SK-N-SH treated with all-trans-retinoic acid at 6 μM for 48 hours (cell line): ENCODE measurements at regions not wholly inside any gene's neighbourhood (a gene's known extent, or its start where the extent isn't known, plus 50 kb on each side); places are given as distances from the start of the nearest gene placed in this dataset.

Experiments
- BACH2 ChIP-seq: fragments of 250-450 bp; sonication (Bioruptor Pico); IDR thresholded peaks from 2 replicates; pipeline ENCODE4 v1.9.0; 2021; ENCODE audit warnings: mild to moderate bottlenecking, borderline replicate concordance
- ZFP3 ChIP-seq: fragments of 250-450 bp; sonication (Bioruptor Pico); IDR thresholded peaks from 2 replicates; pipeline ENCODE4 v1.5.0; 2020; ENCODE audit warnings: mild to moderate bottlenecking, moderate library complexity
- TF ChIP-seq, protein P1 (sequence below): fragments of 250-450 bp; sonication (Bioruptor Pico); IDR thresholded peaks from 2 replicates; pipeline ENCODE4 v1.5.0; 2020; ENCODE audit warnings: mild to moderate bottlenecking, moderate library complexity
- TF ChIP-seq, protein P2 (sequence below): fragments of 250-450 bp; sonication (Bioruptor Pico); IDR thresholded peaks from 2 replicates; pipeline ENCODE4 v1.8.0; 2020; ENCODE audit warnings: mild to moderate bottlenecking, moderate library complexity, borderline replicate concordance
- TF ChIP-seq, protein P3 (sequence below): fragments of 250-450 bp; sonication (Bioruptor Pico); IDR thresholded peaks from 2 replicates; pipeline ENCODE4 v1.5.1; 2020; ENCODE audit warnings: low read depth, mild to moderate bottlenecking, moderate library complexity

DNA sequence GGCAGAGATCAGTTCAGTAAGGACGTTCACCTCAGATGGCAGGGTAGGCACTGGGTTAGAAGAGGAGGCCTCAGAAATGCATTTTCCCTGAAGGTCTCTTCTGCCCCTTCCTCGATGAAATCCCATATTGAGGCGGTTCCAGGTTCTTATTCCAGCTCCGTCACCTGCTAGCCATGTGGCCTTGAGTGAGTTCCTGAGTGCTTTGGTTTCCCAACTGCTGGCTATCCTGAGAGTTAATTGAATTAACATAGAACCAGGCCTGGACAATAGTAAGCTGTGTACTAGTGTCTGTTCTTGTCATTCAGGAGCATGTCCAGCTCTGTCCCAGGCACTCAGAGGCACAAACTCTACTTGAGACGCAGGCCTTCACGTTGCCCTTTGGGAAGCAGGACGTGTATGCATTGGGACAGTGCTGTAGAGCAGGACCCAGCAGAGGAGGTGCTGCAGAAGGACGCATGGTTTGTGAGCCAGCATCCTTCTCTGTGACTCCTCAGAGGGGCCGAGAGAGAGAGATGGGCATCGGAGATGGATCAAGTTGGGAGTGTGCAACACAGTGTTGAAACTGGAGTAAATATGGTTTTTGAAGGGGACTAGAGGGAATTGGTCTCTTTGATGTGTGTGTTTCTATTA is 114.2 kb downstream of the ASB7 start:
- TF ChIP-seq ZFP3 (CRISPR knock-in tag), result no peak
- TF ChIP-seq, protein P1, sequence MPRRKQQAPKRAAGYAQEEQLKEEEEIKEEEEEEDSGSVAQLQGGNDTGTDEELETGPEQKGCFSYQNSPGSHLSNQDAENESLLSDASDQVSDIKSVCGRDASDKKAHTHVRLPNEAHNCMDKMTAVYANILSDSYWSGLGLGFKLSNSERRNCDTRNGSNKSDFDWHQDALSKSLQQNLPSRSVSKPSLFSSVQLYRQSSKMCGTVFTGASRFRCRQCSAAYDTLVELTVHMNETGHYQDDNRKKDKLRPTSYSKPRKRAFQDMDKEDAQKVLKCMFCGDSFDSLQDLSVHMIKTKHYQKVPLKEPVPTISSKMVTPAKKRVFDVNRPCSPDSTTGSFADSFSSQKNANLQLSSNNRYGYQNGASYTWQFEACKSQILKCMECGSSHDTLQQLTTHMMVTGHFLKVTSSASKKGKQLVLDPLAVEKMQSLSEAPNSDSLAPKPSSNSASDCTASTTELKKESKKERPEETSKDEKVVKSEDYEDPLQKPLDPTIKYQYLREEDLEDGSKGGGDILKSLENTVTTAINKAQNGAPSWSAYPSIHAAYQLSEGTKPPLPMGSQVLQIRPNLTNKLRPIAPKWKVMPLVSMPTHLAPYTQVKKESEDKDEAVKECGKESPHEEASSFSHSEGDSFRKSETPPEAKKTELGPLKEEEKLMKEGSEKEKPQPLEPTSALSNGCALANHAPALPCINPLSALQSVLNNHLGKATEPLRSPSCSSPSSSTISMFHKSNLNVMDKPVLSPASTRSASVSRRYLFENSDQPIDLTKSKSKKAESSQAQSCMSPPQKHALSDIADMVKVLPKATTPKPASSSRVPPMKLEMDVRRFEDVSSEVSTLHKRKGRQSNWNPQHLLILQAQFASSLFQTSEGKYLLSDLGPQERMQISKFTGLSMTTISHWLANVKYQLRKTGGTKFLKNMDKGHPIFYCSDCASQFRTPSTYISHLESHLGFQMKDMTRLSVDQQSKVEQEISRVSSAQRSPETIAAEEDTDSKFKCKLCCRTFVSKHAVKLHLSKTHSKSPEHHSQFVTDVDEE, result no peak
- TF ChIP-seq, protein P2, sequence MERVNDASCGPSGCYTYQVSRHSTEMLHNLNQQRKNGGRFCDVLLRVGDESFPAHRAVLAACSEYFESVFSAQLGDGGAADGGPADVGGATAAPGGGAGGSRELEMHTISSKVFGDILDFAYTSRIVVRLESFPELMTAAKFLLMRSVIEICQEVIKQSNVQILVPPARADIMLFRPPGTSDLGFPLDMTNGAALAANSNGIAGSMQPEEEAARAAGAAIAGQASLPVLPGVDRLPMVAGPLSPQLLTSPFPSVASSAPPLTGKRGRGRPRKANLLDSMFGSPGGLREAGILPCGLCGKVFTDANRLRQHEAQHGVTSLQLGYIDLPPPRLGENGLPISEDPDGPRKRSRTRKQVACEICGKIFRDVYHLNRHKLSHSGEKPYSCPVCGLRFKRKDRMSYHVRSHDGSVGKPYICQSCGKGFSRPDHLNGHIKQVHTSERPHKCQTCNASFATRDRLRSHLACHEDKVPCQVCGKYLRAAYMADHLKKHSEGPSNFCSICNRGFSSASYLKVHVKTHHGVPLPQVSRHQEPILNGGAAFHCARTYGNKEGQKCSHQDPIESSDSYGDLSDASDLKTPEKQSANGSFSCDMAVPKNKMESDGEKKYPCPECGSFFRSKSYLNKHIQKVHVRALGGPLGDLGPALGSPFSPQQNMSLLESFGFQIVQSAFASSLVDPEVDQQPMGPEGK (CRISPR knock-in tag), result no peak
- TF ChIP-seq, protein P3, sequence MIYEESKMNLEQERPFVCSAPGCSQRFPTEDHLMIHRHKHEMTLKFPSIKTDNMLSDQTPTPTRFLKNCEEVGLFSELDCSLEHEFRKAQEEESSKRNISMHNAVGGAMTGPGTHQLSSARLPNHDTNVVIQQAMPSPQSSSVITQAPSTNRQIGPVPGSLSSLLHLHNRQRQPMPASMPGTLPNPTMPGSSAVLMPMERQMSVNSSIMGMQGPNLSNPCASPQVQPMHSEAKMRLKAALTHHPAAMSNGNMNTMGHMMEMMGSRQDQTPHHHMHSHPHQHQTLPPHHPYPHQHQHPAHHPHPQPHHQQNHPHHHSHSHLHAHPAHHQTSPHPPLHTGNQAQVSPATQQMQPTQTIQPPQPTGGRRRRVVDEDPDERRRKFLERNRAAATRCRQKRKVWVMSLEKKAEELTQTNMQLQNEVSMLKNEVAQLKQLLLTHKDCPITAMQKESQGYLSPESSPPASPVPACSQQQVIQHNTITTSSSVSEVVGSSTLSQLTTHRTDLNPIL (CRISPR knock-in tag), result no peak
- no peak for TF ChIP-seq BACH2 (CRISPR knock-in tag)
